Stomach smooth muscle (tissue), 2 donors: ENCODE measurements at regions not wholly inside any gene's neighbourhood (a gene's known extent, or its start where the extent isn't known, plus 50 kb on each side); places are given as distances from the start of the nearest gene placed in this dataset.

ENCODE experiments used
- H3K27ac ChIP-seq: one replicate; pipeline ENCODE4 v1.7.0; 2013; ENCODE audit warnings: mild to moderate bottlenecking, low read length, inconsistent platforms
- H3K27me3 ChIP-seq, 2 donors: one replicate each; pipeline ENCODE4 v1.7.0; 2013; ENCODE audit warnings: low read length in 2 of 2; ENCODE audit not compliant: insufficient read depth in 2 of 2, control insufficient read depth in 1 of 2
- H3K36me3 ChIP-seq, 2 donors: one replicate each; pipeline ENCODE4 v1.7.0; 2013; ENCODE audit warnings: low read length in 2 of 2; ENCODE audit not compliant: control insufficient read depth in 2 of 2, insufficient read depth in 2 of 2
- H3K4me1 ChIP-seq: one replicate; pipeline ENCODE4 v1.7.0; 2013; ENCODE audit warnings: low read length; ENCODE audit not compliant: control insufficient read depth, insufficient read depth
- H3K4me3 ChIP-seq, 2 donors: one replicate each; pipeline ENCODE4 v1.7.0; 2013; ENCODE audit warnings: low read length in 2 of 2
- H3K9ac ChIP-seq, 2 donors: one replicate each; pipeline ENCODE4 v1.7.0; 2013; ENCODE audit warnings: low read length in 2 of 2, mild to moderate bottlenecking in 1 of 2
- H3K9me3 ChIP-seq, 2 donors: one replicate each; pipeline ENCODE4 v1.7.0; 2013; ENCODE audit warnings: low read length in 2 of 2; ENCODE audit not compliant: control insufficient read depth in 2 of 2
- donor health status: healthy.
- donor health status: Pancreatic carcinoma.

- H3K36me3 ChIP-seq, result no peaks in the 10 kb centered on the region
- no peaks in the 10 kb centered on the region for H3K9me3 ChIP-seq
- no peak overlapping the region for H3K9ac ChIP-seq
- H3K4me1 ChIP-seq, result no peaks in the 10 kb centered on the region
- no peak overlapping the region for H3K4me3 ChIP-seq
- H3K27me3 ChIP-seq, result no peaks in the 10 kb centered on the region
- no peak overlapping the region for H3K27ac ChIP-seq
These were observed 143.9 kb upstream of the KLHL29 start for GRCh38 chr2:23241121-23241520.

- H3K27me3 ChIP-seq, result no peaks in the 10 kb centered on the region
- H3K4me1 ChIP-seq, result no peaks in the 10 kb centered on the region
- no peak overlapping the region for H3K9ac ChIP-seq
- no peaks in the 10 kb centered on the region for H3K9me3 ChIP-seq
- no peak overlapping the region for H3K27ac ChIP-seq
- no peaks in the 10 kb centered on the region for H3K36me3 ChIP-seq
- H3K4me3 ChIP-seq, result no peak overlapping the region
These were observed 143.3 kb upstream of the KLHL29 start for GRCh38 chr2:23241611-23242245.

GRCh38 chr2:23243073-23243659, 141.8 kb upstream of the KLHL29 start:
- no peak overlapping the region for H3K9ac ChIP-seq
- H3K9me3 ChIP-seq, result no peaks in the 10 kb centered on the region
- no peaks in the 10 kb centered on the region for H3K4me1 ChIP-seq
- H3K27ac ChIP-seq, result no peak overlapping the region
- no peak overlapping the region for H3K4me3 ChIP-seq
- no peaks in the 10 kb centered on the region for H3K27me3 ChIP-seq
- no peaks in the 10 kb centered on the region for H3K36me3 ChIP-seq

GRCh38 chr2:23244617-23245016, 140.4 kb upstream of the KLHL29 start:
- Histone ChIP-seq H3K4me1 (no peaks in the 10 kb centered on the region), H3K36me3 (no peaks in the 10 kb centered on the region), H3K27me3 (no peaks in the 10 kb centered on the region), H3K27ac (no peak overlapping the region), H3K9ac (no peak overlapping the region), H3K4me3 (no peak overlapping the region), H3K9me3 (no peaks in the 10 kb centered on the region)

- no peaks in the 10 kb centered on the region for H3K36me3 ChIP-seq
- no peaks in the 10 kb centered on the region for H3K9me3 ChIP-seq
- no peak overlapping the region for H3K27ac ChIP-seq
- H3K4me3 ChIP-seq, result no peak overlapping the region
- H3K9ac ChIP-seq, result no peak overlapping the region
- H3K4me1 ChIP-seq, result no peaks in the 10 kb centered on the region
- H3K27me3 ChIP-seq, result no peaks in the 10 kb centered on the region
These were observed 137.8 kb upstream of the KLHL29 start for GRCh38 chr2:23246992-23247683.

GRCh38 chr2:23248667-23249066, 136.3 kb upstream of the KLHL29 start:
- no peak overlapping the region for H3K9ac ChIP-seq
- H3K4me3 ChIP-seq, result no peak overlapping the region
- H3K36me3 ChIP-seq, result no peaks in the 10 kb centered on the region
- no peak overlapping the region for H3K27ac ChIP-seq
- no peaks in the 10 kb centered on the region for H3K27me3 ChIP-seq
- H3K9me3 ChIP-seq, result no peaks in the 10 kb centered on the region
- H3K4me1 ChIP-seq, result no peaks in the 10 kb centered on the region

GRCh38 chr2:23249348-23249747, 135.6 kb upstream of the KLHL29 start:
- Histone ChIP-seq H3K27ac (no peak overlapping the region), H3K9me3 (no peaks in the 10 kb centered on the region), H3K9ac (no peak overlapping the region), H3K4me1 (no peaks in the 10 kb centered on the region), H3K36me3 (no peaks in the 10 kb centered on the region), H3K27me3 (no peaks in the 10 kb centered on the region), H3K4me3 (no peak overlapping the region)

GRCh38 chr2:23250371-23250770, 134.6 kb upstream of the KLHL29 start:
- H3K4me3 ChIP-seq, result no peak overlapping the region
- H3K27me3 ChIP-seq, result no peaks in the 10 kb centered on the region
- H3K27ac ChIP-seq, result no peak overlapping the region
- no peaks in the 10 kb centered on the region for H3K36me3 ChIP-seq
- no peaks in the 10 kb centered on the region for H3K9me3 ChIP-seq
- no peak overlapping the region for H3K9ac ChIP-seq
- H3K4me1 ChIP-seq, result no peaks in the 10 kb centered on the region

- no peak overlapping the region for H3K9ac ChIP-seq
- H3K4me3 ChIP-seq, result no peak overlapping the region
- no peaks in the 10 kb centered on the region for H3K36me3 ChIP-seq
- H3K27me3 ChIP-seq, result no peaks in the 10 kb centered on the region
- H3K27ac ChIP-seq, result no peak overlapping the region
- H3K9me3 ChIP-seq, result no peaks in the 10 kb centered on the region
- no peaks in the 10 kb centered on the region for H3K4me1 ChIP-seq
These were observed 128.3 kb upstream of the KLHL29 start for GRCh38 chr2:23256643-23257042.

GRCh38 chr2:23260621-23261020, 124.4 kb upstream of the KLHL29 start:
- Histone ChIP-seq H3K4me3 (no peak overlapping the region), H3K9ac (no peak overlapping the region), H3K9me3 (no peaks in the 10 kb centered on the region), H3K36me3 (no peaks in the 10 kb centered on the region), H3K4me1 (no peaks in the 10 kb centered on the region), H3K27ac (no peak overlapping the region), H3K27me3 (no peaks in the 10 kb centered on the region)
